Hindlimb muscle (tissue), 1 donor: ENCODE measurements at regions not wholly inside any gene's neighbourhood (a gene's known extent, or its start where the extent isn't known, plus 50 kb on each side); places are given as distances from the start of the nearest gene placed in this dataset.

Experiments used
- DNase-seq: peaks from one replicate; pipeline ENCODE4 v3.0.0-alpha.2; 2013

GRCh38 chr3:106227068-106227467 lies 358.3 kb upstream of the CBLB start:
- DNase-seq: no peak

- no peak for DNase-seq
Observed at GRCh38 chr3:106228271-106228670, 359.5 kb upstream of the CBLB start.

GRCh38 chr3:106229495-106230278 lies 360.9 kb upstream of the CBLB start:
- DNase-seq: no peak

GRCh38 chr3:106231086-106231485 lies 362.3 kb upstream of the CBLB start:
- DNase-seq: no peak

GRCh38 chr3:106232956-106233355 lies 364.1 kb upstream of the CBLB start:
- DNase-seq: no peak

GRCh38 chr3:106239195-106239697 lies 370.4 kb upstream of the CBLB start:
- no peak for DNase-seq

- no peak for DNase-seq
Observed at GRCh38 chr3:106241593-106241992, 372.8 kb upstream of the CBLB start.

- peak; percentile 8 for DNase-seq
Observed at GRCh38 chr3:106242781-106243180, 374.0 kb upstream of the CBLB start.

- no peak for DNase-seq
Observed at GRCh38 chr3:106245400-106245799, 376.6 kb upstream of the CBLB start.

- DNase-seq: no peak
Observed at GRCh38 chr3:106247902-106248684, 379.3 kb upstream of the CBLB start.

- DNase-seq: no peak
Observed at GRCh38 chr3:106249159-106249558, 380.3 kb upstream of the CBLB start.

- DNase-seq: no peak
Observed at GRCh38 chr3:106249981-106250380, 381.2 kb upstream of the CBLB start.

GRCh38 chr3:106251160-106251892 lies 382.5 kb upstream of the CBLB start:
- no peak for DNase-seq

GRCh38 chr3:106255870-106256248 lies 387.0 kb upstream of the CBLB start:
- DNase-seq: no peak

GRCh38 chr3:106256249-106256957 lies 387.6 kb upstream of the CBLB start:
- DNase-seq: no peak

- no peak for DNase-seq
Observed at GRCh38 chr3:106257172-106257571, 388.4 kb upstream of the CBLB start.

GRCh38 chr3:106261396-106261795 lies 392.6 kb upstream of the CBLB start:
- DNase-seq: no peak

- DNase-seq: no peak
Observed at GRCh38 chr3:106261915-106262683, 393.3 kb upstream of the CBLB start.

GRCh38 chr3:106263011-106263410 lies 394.2 kb upstream of the CBLB start:
- peak; percentile 23 for DNase-seq

GRCh38 chr3:106263546-106263945 lies 394.7 kb upstream of the CBLB start:
- DNase-seq: no peak

GRCh38 chr3:106265704-106266103 lies 396.9 kb upstream of the CBLB start:
- no peak for DNase-seq

GRCh38 chr3:106268696-106269095 lies 399.9 kb upstream of the CBLB start:
- no peak for DNase-seq
